ENCODE measurements at regions not wholly inside any gene's neighbourhood (a gene's known extent, or its start where the extent isn't known, plus 50 kb on each side); places are given as distances from the start of the nearest gene placed in this dataset.

DNA sequence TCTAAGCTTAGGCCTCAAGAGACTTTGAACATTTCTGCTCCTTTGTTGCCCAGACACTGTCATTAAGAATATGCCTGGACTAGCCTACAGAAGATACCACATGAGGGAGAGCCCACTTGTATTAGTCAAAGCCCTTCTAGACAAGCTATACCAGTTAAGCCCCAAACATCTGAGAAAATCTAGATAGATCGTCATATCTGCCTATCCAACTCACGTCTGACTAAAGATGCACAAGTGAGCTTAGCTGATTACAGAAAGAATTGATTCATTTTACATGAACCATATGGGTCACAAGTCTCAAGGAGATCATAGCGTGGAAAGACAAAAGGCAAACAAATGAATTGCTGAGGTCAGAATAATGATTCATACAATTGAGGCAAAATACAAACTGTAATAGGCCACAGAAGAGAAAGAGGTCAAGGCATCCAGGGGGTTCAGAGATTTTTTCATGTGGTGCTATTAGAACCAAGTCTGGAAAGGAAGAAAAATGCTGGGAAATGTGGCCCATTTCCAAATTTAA, 1155.5 kb upstream of the TENM4 start:
- TF ChIP-seq, protein P1, sequence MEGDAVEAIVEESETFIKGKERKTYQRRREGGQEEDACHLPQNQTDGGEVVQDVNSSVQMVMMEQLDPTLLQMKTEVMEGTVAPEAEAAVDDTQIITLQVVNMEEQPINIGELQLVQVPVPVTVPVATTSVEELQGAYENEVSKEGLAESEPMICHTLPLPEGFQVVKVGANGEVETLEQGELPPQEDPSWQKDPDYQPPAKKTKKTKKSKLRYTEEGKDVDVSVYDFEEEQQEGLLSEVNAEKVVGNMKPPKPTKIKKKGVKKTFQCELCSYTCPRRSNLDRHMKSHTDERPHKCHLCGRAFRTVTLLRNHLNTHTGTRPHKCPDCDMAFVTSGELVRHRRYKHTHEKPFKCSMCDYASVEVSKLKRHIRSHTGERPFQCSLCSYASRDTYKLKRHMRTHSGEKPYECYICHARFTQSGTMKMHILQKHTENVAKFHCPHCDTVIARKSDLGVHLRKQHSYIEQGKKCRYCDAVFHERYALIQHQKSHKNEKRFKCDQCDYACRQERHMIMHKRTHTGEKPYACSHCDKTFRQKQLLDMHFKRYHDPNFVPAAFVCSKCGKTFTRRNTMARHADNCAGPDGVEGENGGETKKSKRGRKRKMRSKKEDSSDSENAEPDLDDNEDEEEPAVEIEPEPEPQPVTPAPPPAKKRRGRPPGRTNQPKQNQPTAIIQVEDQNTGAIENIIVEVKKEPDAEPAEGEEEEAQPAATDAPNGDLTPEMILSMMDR (IDR thresholded peaks at IDR 0.05) = no peak
- TF ChIP-seq REST (IDR thresholded peaks at IDR 0.05; ENCODE audit: insufficient read depth in 1 of 2, low read depth in 2 of 2, low read length in 1 of 2) (no peak), POLR2AphosphoS5 (IDR thresholded peaks at IDR 0.05; ENCODE audit: low read depth, low read length) (no peak)

Data from Panc1 (cell line).